RWPE2 (cell line): ENCODE measurements at regions not wholly inside any gene's neighbourhood (a gene's known extent, or its start where the extent isn't known, plus 50 kb on each side); places are given as distances from the start of the nearest gene placed in this dataset.
A peak's percentile ranks its signal among the peaks of the same experiment; 100 is the strongest.

Experiments
- ATAC-seq: fragments of 200-7000 bp; cut with Tn5 transposase; 3 replicates; pipeline ENCODE4 v1.9.1; 2021; ENCODE audit warnings: low read depth
- DNase-seq: peaks from one replicate; pipeline ENCODE4 v3.0.0-alpha.2; 2020; ENCODE audit warnings: low spot score
- H3K27ac ChIP-seq: fragments of 450-650 bp; 2 replicates; pipeline ENCODE4 v1.5.1; 2017; ENCODE audit warnings: mild to moderate bottlenecking; ENCODE audit not compliant: poor library complexity, severe bottlenecking
- H3K27me3 ChIP-seq: fragments of 250-450 bp; sonication (Bioruptor Pico); 2 replicates; pipeline ENCODE4 v1.5.1; 2021; ENCODE audit warnings: mild to moderate bottlenecking, moderate library complexity; ENCODE audit not compliant: insufficient read depth, poor library complexity, severe bottlenecking
- H3K36me3 ChIP-seq: fragments of 250-450 bp; sonication (Bioruptor Pico); 2 replicates; pipeline ENCODE4 v1.5.1; 2020; ENCODE audit warnings: low read depth, mild to moderate bottlenecking, moderate library complexity
- H3K4me1 ChIP-seq: fragments of 250-450 bp; sonication (Bioruptor Pico); 2 replicates; pipeline ENCODE4 v1.5.1; 2021; ENCODE audit warnings: mild to moderate bottlenecking, moderate library complexity; ENCODE audit not compliant: insufficient read depth, poor library complexity, severe bottlenecking
- H3K4me3 ChIP-seq: fragments of 250-450 bp; sonication (Bioruptor Pico); 2 replicates; pipeline ENCODE4 v1.5.1; 2021; ENCODE audit warnings: mild to moderate bottlenecking, moderate library complexity; ENCODE audit not compliant: severe bottlenecking
- H3K9me3 ChIP-seq: fragments of 250-450 bp; sonication (Bioruptor Pico); 2 replicates; pipeline ENCODE4 v1.5.1; 2021; ENCODE audit warnings: mild to moderate bottlenecking, moderate library complexity; ENCODE audit not compliant: severe bottlenecking
- CTCF ChIP-seq: fragments of 450-650 bp; IDR thresholded peaks from one replicate; pipeline ENCODE4 v1.5.1; 2017; ENCODE audit warnings: mild to moderate bottlenecking, moderate library complexity; ENCODE audit not compliant: poor library complexity, severe bottlenecking

- no peak for TF ChIP-seq CTCF
- Histone ChIP-seq H3K27ac (no peak overlapping the region), H3K36me3 (no peaks in the 10 kb centered on the region), H3K4me1 (no peaks in the 10 kb centered on the region), H3K27me3 (peaks cover 35% of the 10 kb centered on the region), H3K9me3 (no peaks in the 10 kb centered on the region), H3K4me3 (peak overlapping the region; percentile 36)
- ATAC-seq (peak; percentile 26), DNase-seq (no peak)
These were observed 146.3 kb downstream of the ERCC6L2 start for GRCh38 chr9:96021551-96022444.

- Histone ChIP-seq H3K4me1 (no peaks in the 10 kb centered on the region), H3K27ac (no peak overlapping the region), H3K36me3 (no peaks in the 10 kb centered on the region), H3K27me3 (peaks cover 35% of the 10 kb centered on the region), H3K9me3 (no peaks in the 10 kb centered on the region), H3K4me3 (peak overlapping the region; percentile 36)
- no peak for TF ChIP-seq CTCF
- DNase-seq (no peak), ATAC-seq (peak; percentile 59)
These were observed 145.5 kb downstream of the ERCC6L2 start for GRCh38 chr9:96020792-96021550.

GRCh38 chr9:96020300-96020791 is 144.9 kb downstream of the ERCC6L2 start:
- Histone ChIP-seq H3K9me3 (no peaks in the 10 kb centered on the region), H3K4me1 (no peaks in the 10 kb centered on the region), H3K4me3 (no peak overlapping the region), H3K36me3 (no peaks in the 10 kb centered on the region), H3K27ac (no peak overlapping the region), H3K27me3 (peaks cover 35% of the 10 kb centered on the region)
- DNase-seq (no peak), ATAC-seq (no peak)
- no peak for TF ChIP-seq CTCF
